Endometrium (tissue), 2 donors: ENCODE measurements at regions not wholly inside any gene's neighbourhood (a gene's known extent, or its start where the extent isn't known, plus 50 kb on each side); places are given as distances from the start of the nearest gene placed in this dataset.
A peak's percentile ranks its signal among the peaks of the same experiment; 100 is the strongest.

Experiments
- FAIRE-seq: peaks from 2 replicates; lab custom pipeline; 2012; peaks lifted over from hg19 to GRCh38; lab: Jason Lieb, UNC
- donor health status: control.
- donor health status: control.

DNA sequence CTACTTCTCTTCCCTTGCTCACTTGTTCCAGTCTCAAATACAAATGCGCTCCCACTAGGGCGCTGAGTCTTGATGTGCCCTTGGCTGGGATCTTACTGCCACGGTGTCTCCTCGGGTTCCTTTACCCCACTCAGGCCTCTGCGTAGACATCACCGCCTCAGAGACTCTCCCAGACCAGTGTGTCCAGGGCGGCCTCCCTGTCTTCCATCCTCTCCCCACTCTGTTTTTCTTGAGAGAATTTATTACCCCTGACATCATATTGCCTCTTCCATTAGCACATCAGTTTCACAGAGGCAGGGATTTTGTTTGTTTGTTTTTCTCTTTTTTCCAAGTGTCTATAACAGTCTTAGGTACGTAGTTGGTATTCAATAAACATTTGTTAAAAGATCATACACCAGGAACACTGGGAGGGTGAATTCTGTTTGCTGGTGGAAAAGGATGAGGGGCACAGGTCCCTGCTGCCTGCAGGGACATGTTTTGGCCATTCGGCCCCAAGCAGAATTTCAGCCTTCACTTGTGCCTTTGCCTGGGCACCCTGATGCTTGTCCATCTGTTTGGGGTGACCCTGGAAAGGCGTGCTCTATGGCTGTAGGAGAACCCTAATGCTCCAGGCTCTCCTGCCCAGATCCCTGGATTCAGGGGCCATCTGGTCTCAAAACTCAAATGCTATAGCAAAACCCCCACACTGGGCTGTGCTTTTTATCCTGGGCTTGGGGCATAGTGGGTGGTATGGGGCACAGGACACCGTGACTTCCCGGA, 55.0 kb downstream of the RPL37A start:
- FAIRE-seq = no peak

DNA sequence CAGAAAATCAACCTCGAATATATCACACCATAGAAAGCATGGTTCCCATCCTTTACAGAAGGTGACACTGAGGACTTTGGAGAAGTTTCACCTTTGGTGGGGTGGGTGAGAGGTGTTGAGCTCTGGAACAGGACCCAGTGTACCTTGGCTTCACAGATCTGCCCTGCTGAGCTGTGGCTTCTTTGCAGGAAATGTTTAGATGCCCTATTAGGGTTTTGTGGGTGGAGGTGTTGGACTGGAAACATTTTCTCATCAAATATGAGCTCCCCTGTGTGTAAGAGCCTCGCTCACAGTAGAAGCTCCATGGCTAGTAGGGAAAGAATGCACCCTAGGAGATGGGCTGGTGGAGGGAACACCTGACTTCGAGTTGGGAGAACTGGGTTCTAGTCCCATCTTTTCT, 55.6 kb downstream of the RPL37A start:
- FAIRE-seq = no peak

DNA sequence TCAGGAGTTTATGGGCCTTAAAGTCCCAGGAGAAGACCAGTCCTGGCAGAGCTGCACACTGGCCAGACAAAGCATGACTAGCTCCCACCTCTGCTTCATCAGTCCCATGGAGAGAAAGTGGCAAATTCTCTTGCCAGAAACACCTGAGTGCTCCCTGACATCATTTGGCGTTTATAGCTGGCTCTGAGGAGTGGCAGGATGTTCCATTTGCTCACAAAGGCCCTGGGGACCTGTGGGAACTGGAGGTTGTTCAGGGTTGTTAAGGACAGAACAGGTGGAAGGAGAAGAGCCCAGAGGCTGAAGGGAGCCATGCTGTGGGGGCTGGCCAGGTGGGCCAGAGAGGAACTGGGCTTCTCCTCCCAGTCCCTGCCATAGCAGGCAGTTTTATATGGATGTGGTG, 56.1 kb downstream of the RPL37A start:
- no peak for FAIRE-seq

DNA sequence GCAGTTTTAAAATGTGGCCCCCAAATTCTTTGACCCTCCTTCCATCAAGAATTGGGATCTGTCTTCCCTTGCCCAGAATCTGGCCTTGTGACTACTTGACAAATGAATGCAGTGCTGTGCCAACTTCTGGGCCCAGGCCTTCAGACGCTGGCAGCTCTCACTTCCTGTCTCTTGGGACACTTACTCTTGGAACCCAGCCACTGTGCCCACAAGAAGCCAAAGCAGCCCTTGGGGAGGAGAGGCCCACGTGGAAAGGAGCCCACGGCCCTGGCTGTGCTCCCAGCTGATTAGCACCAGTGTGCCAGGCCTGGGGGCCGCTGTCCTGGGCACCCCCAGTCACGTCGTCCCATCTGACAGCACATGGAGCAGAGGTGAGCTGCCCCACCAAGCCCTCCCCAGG, 56.6 kb downstream of the RPL37A start:
- FAIRE-seq = no peak

DNA sequence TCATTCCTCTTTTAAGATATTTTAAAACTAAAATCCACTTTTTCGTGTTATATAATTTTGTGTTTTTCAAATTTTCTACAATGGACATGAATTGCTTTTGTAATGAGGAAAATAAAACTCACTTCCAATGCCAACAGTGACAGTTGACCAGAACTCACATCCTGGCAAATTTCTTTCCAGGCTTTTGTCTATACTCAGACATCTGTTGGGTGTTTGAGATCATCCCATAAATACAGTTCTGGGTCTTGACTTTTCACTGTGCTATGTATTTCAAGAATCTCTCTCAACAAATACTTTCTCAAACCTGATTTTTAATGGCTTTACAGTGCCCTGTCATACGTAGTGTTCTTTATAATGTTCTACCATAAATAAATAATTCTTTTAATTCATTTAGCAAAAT, 57.6 kb downstream of the RPL37A start:
- no peak for FAIRE-seq

DNA sequence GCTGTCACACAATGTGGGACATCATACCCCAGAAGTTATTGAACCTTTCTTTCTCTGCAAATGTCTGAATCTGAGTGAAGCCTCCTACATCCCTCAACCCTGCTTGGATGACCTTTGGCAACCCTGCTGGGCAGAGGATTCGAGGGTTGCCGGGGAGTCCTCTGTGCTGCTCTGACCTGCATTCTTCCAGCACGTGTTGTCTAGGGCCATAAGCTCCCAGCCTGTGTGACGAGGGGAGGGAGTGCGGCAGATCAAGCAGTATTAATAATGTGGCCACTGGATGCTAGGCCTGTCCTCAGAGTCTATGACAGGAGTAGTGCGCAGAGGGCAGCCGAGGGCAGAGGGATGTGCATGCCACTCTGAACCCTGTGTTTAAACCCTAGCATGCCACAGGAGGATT, 58.8 kb downstream of the RPL37A start:
- FAIRE-seq = no peak

DNA sequence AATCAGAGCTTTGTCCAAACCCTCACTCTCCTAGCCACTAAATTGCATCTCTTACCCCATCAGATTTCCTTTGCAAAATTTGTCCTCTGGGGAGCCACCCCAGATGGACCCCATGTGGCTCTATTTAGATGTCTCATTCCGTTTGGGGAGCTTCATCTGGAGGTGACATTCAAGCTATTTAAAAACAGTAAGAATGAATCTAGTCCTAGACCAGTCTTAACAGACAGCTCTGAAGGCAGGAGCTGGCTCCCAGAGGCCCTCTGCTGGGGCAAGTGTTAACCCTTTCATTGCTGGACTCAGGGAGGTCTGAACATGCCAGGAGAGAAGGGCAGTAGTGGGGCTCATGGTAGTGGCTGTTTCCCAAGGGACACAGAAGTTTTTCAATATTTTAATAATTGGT, 59.2 kb downstream of the RPL37A start:
- no peak for FAIRE-seq

DNA sequence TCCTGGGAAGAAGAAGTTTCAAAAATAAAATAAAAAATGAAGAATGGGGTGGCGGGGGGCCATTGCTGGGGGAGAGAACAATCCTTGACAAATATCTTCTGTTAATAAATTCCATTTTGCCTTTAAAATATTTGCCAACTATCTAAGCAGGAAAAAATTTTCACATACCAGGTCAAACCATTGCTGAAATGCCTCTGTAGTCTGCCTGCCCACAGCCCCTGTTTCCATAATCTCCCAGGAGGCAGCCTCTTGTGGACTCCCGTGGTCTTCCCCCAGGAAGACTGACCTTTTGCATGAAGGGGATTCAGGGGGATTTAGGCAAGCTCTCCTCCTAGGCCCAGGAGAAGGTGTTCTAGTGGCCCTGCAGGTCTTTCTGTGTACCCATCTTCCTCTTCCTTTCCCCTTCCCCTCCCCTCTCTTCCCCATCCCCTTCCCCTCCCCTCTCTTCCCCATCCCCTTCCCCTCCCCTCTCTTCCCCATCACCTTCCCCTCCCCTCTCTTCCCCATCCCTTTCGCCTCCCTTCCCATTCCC, 61.0 kb downstream of the RPL37A start:
- FAIRE-seq = no peak

DNA sequence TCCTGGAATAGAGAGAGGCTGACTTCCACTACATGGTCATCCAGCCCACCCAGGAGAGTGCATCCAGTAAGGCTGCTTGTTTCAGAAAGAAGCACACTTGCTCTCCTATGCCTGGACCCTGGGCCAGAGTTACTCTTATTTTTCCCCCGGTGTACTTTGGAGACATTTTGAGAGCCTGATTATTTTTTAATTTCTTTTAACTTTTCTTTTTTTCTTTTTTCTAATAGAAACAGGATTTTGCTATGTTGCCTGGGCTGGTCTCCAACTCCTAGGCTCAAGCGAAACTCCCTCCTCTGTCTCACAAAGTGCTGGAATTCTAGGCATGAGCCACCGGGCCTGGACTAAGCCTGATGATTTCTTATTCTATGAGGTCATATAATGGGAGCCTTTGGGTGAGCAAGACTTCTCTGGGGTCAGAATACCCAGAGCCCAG, 62.2 kb downstream of the RPL37A start:
- peak; percentile 92 for FAIRE-seq

DNA sequence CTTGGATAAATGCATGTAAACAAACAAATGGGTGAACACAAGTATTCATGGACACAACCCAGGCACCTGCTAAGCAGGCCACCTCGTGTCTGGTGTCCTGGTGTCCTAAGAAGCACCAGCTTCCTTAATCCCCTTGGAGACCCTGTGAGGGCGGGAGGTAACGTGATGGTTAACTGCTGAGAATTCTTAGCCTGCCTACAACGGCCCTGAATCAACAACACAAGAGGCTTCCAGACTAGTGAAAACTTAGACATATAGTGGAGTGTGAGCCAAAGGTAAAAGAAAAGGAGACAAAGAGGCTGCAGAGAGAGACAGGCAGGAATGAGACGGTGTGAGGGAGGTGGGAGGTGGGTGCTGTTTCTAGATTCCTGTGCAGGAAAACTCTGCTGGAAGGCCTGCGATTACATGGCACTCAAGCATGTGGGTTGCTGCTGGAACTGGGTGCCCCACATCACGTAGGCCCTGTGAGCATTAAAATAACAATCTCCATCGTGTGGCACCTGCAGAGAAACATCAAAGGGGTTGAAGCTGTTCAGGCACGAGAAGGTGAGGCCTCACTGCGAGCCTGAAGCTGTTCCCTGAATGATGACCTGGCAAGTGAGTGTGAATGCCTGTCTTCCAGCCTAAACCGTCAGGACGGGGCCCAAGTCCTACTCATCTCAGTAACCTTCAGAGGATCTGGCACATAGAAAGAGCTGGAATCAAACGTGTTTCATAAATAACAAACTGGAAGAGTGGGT, 64.2 kb downstream of the RPL37A start:
- no peak for FAIRE-seq

DNA sequence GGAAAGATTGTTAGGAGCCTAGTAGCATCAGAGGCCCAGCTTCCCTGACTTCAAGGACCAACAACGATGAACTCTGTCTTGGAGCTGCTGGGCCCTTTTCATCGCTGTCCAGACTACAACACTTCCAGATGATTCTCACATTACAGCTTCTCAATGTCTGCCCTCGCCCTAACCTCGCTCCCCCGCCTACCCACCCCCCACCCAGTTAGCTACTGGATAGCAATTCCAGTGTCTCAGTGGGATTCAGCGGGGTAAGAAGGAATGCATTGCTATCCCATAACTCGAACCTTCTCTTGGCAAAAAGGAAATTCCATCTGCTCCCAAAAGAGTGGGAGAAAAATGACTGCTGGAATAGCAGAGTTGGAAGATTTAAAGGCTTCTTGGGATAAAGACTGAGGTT, 65.0 kb downstream of the RPL37A start:
- no peak for FAIRE-seq

DNA sequence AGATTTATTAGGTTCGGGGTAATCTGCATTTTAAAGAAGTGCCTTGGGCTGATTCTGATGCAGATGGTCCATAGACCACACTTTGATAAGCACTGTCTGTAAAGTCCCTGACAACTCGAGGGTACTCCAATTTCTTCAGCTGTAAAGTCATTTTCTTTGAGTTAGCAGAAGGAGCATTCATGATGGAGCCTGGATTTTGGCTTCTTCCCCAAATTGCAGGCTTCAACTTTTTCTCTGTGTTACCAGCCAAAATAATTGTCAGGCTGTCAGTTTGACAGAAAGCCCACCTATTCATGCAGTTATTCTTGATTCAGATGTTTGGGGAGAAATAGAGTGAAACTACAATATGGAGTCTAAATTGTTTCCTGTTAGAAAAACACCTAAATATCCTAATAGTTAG, 66.0 kb downstream of the RPL37A start:
- no peak for FAIRE-seq

DNA sequence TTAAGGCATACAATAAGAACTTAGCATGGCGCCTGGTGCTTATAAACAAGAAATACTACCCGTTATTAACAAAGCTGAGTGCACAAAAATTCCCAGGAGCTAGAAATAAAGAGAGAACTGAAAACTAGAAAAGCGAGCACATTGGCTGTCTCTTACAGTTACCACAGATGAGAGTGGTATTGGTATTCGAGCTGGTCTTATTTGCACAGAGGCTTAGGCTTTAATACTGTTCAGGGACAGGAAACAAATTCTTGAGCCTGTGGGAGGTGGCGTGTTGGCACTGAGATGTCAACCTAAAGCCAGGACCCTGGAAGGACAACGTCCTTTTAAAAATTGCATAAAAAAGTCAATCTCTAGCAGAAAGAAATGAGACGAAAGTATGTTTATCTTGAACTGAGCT, 67.3 kb upstream of the IGFBP2 start:
- FAIRE-seq = no peak

DNA sequence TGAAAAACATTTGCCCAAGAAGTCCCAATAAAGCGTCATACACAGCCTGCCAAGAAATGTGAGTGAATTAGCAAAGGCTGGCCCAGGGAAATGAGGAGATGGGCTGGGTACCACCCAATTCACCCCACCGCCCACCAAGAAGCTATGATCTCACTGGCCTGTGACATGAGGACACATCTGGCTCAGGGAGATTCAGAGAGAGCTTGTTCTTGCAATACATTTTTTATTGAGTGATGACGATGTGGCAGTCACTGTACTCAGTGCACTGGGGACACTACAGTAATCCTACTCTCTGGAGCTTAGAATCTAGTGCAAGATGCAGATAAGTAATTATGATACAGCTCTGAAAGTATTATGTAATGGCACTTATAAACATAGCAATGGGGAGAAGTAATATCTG, 64.6 kb upstream of the IGFBP2 start:
- no peak for FAIRE-seq

DNA sequence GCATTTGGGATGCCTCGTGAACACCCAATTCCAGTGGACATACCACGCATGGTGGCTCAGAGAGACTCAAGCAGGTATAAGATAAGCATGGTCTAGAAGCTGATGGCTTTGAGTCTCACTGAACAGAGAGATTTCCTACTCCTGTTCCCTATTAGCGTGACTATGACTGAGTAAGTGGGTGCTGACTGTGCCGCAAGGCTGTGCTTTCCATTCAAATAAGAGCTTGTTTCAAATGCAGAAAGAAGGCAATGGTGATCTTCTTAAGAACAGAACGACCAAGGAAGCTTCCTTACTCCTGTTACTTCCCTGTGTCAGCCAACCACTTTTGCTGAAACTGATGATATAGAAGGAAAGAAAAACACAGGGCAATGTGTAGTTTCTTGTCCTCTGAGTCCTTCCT, 63.5 kb upstream of the IGFBP2 start:
- FAIRE-seq = no peak

DNA sequence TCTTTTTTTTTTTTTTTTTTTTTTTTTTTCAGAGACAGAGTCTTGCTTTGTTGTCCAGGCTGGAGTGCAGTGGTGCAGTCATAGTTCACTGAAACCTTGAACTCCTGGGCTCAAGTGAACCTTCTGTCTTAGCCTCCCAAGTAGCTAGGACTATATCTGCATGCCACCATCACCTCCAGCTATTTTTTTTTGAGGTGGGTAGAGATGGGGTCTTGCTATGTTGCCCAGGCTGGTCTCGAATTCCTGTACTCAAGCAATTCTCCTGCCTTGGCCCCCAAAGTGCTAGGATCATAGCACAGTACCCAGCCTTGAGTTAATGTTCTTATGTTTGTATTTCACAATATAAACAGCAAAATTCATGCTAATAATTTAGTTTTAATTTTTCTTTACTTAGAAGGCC, 62.9 kb upstream of the IGFBP2 start:
- FAIRE-seq = no peak

DNA sequence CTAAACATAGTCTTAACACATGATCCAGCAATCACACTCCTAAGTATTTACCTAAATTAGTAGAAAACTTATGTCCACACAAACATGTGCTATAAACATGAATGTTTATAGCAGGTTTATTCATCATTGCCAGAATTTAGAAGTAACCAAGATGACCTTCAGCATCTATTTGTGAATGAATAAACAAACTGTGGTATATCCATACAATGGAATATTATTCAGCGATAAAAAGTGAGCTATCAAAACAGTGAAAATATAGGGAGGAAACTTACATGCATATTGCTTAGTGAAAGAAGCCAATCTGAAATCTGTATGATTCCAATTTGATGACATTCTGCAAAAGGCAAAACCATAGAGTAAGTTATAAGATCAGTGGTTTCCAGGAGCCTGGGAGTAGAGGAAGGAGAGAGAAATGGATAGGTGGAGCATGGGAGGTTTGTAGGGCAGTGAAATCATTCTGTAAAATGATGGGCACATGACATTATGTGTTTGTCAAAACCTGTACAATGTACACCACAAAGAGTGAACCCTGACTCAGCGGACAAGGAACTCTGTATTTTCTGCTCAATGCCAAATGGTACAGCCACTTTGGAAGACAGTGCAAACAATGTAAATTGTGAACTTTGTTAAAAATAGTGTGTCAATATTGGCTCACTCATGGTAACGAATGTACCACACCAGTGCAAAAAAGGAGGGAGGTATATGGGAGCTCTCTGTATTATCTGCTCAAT, 61.9 kb upstream of the IGFBP2 start:
- no peak for FAIRE-seq

DNA sequence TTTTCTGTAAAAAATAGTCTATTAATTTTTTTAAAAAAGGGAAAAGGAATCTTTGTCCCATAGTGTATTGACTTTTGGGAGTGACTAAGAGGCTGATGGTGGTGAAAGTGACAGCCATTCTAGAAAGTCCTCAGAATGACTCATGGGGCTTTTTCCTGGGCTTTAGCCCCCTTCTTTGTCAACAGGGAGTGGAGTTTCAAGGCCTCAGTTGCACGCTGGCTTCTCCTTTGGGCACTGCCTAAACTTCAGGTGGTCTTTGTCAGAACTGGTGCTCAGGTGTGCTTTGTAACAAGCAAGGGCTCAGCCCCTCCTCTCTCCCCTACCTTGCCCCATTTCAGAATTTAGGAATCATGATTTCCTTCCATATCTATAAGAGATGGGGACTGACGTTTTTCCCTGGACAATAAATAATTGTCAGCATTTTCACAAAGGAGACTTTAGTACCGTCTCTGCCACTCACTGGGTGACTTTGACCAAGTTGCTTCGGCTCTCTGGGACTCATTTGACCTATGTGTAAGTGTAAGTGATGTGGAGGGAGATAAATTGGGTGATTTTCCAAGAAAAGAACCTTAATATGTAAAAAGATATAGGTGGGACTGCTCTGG, 61.2 kb upstream of the IGFBP2 start:
- FAIRE-seq = no peak

DNA sequence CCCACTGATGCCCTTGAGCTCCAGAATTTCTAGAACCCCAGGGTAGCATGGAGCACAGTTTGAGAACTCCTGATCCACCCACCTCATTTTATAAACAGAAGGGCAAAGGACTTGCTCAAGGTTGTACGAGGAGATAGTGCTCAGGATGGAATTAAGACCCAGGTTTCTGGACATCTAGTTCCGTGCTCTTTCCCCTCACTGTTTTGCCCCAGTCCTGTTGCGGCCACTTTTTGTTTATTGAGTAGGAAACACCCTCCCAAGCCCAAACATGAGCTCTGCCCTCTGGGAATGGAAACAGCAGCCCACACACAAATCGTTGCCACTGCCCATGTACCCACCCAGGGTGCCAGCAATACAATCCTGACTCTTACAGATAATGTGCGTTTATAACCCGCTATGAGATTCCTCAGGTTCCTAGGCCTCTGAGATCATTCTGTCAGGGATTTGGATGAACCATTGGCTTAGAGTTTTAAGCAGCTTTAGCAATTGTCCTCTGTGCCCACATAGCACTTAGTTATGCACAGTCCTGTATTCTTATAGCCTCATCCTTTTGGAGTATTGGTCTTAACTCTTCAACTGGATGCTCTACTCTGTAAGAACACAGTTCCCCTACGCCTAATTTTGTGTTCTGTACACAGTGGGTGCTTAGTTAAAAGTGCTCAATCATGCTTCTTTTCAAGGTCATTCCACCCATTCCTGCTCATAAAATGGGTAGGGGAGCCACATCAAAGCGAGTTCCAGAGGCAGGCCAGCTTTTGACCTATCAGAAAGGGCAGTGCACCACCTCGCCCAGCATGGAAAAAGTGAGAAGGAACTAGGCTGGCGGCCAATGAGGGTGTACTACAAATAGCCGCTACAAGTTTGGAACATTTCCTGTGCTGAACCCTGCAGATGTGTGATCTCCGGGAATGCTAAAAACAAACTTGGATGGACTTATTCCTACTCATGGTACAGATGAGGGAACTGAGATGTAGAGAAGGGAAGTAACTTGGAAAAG, 60.3 kb upstream of the IGFBP2 start:
- FAIRE-seq = no peak

DNA sequence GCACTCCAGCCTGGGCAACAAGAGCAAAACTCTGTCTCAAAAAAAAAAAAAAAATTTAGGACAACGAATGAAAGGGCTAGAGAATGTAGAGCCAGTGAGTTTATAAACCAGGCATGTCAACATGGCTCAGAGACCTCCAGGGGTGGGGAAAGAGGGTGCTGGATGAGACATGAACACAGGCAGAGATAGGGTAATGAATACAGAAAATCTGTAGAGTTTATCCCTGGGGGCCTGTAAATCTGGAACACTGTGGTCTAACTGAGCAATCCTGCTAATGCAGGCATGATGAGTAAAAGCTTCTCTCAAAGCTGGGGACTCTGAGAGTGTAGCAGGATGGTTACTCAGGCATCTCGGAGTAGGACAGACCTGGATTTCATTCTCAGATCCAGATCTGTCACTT, 59.2 kb upstream of the IGFBP2 start:
- FAIRE-seq = no peak

DNA sequence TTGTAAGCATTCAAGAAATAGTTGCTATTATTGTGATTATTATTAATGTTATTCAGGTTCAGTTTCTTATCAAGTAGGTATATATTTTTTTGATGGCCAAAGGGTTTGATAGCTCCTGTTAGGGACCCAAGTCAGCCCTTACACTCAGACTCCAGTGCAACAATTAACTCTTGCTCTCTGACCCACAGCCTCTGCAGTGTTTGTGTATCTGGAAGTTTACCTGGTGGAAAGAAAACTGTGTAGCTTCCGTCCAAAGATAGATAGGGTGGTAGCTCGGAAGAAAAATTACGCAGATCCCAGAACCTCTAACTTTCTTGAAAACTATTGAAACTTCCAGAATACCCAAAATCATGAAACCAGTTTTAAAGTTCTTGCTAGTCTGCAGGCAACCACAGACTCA, 58.6 kb upstream of the IGFBP2 start:
- no peak for FAIRE-seq
